HG03175 (cell line): ENCODE measurements at regions not wholly inside any gene's neighbourhood (a gene's known extent, or its start where the extent isn't known, plus 50 kb on each side); places are given as distances from the start of the nearest gene placed in this dataset.
"Not testable (repeated sequence)": the region's sequence is repeated elsewhere in the genome, so short reads cannot be mapped to it uniquely, and the experiment has no call there.

ENCODE experiments used
- ATAC-seq: cut with Tn5 transposase; IDR thresholded peaks from one replicate; pipeline ENCODE4 v1.9.1; 2021; ENCODE audit warnings: mild to moderate bottlenecking, moderate library complexity; ENCODE audit not compliant: unreplicated experiment

GRCh38 chr20:55097621-55098020 is 622.2 kb downstream of the DOK5 start:
- ATAC-seq, result no peak

- no peak for ATAC-seq
Observed at GRCh38 chr20:55095745-55096400, 620.5 kb downstream of the DOK5 start.

- no peak for ATAC-seq
Observed at GRCh38 chr20:55094353-55094861, 619.0 kb downstream of the DOK5 start.

GRCh38 chr20:55090286-55090685 is 614.9 kb downstream of the DOK5 start:
- ATAC-seq, result no peak

- no peak for ATAC-seq
Observed at GRCh38 chr20:55086421-55086820, 611.0 kb downstream of the DOK5 start.

GRCh38 chr20:55079917-55080316 is 604.5 kb downstream of the DOK5 start:
- ATAC-seq, result no peak

- ATAC-seq, result not testable (repeated sequence)
Observed at GRCh38 chr20:55074266-55074840, 599.0 kb downstream of the DOK5 start.

GRCh38 chr20:55070001-55070400 is 594.6 kb downstream of the DOK5 start:
- no peak for ATAC-seq

GRCh38 chr20:55067158-55067825 is 591.9 kb downstream of the DOK5 start:
- ATAC-seq, result no peak

GRCh38 chr20:55058938-55059337 is 583.5 kb downstream of the DOK5 start:
- no peak for ATAC-seq

- ATAC-seq, result no peak
Observed at GRCh38 chr20:55057779-55058415, 582.5 kb downstream of the DOK5 start.

GRCh38 chr20:55054453-55054852 is 579.1 kb downstream of the DOK5 start:
- ATAC-seq, result no peak

GRCh38 chr20:55053389-55053788 is 578.0 kb downstream of the DOK5 start:
- ATAC-seq, result no peak

GRCh38 chr20:55052459-55052858 is 577.1 kb downstream of the DOK5 start:
- ATAC-seq, result no peak

GRCh38 chr20:55038684-55039083 is 563.3 kb downstream of the DOK5 start:
- no peak for ATAC-seq

GRCh38 chr20:55031971-55032370 is 556.6 kb downstream of the DOK5 start:
- ATAC-seq, result no peak

- no peak for ATAC-seq
Observed at GRCh38 chr20:55014766-55015165, 539.4 kb downstream of the DOK5 start.

GRCh38 chr20:55010761-55011160 is 535.4 kb downstream of the DOK5 start:
- no peak for ATAC-seq

GRCh38 chr20:55009066-55009465 is 533.7 kb downstream of the DOK5 start:
- no peak for ATAC-seq

- ATAC-seq, result no peak
Observed at GRCh38 chr20:55004044-55004443, 528.7 kb downstream of the DOK5 start.

GRCh38 chr20:54995553-54995952 is 520.2 kb downstream of the DOK5 start:
- no peak for ATAC-seq

- no peak for ATAC-seq
Observed at GRCh38 chr20:54995011-54995410, 519.6 kb downstream of the DOK5 start.
